Aorta (tissue), 5 donors: ENCODE measurements at regions not wholly inside any gene's neighbourhood (a gene's known extent, or its start where the extent isn't known, plus 50 kb on each side); places are given as distances from the start of the nearest gene placed in this dataset.

Experiments used
- ATAC-seq: fragments of 200-7000 bp; cut with Tn5 transposase; one replicate; pipeline ENCODE4 v1.9.1; 2022; ENCODE audit warnings: moderate library complexity; ENCODE audit not compliant: low FRiP score
- DNase-seq, 2 donors: peaks; one replicate each; pipeline ENCODE4 v3.0.0-alpha.2; 2020
- H3K27ac ChIP-seq, 2 donors: one replicate each; pipeline ENCODE4 v1.5.1; 2013; ENCODE audit warnings: low read length in 2 of 2, mild to moderate bottlenecking in 2 of 2, moderate library complexity in 2 of 2, control low read depth in 1 of 2, inconsistent platforms in 1 of 2, low read depth in 1 of 2
- H3K27me3 ChIP-seq, 2 donors: one replicate each; pipeline ENCODE4 v1.6.1; 2013; ENCODE audit warnings: control low read depth in 1 of 2, low read length in 1 of 2, mild to moderate bottlenecking in 1 of 2, moderate library complexity in 1 of 2; ENCODE audit not compliant: insufficient read depth in 2 of 2, control insufficient read depth in 1 of 2
- H3K36me3 ChIP-seq, 2 donors: one replicate each; pipeline ENCODE4 v1.6.1; 2013; ENCODE audit warnings: control low read depth in 1 of 2, low read length in 1 of 2, mild to moderate bottlenecking in 1 of 2; ENCODE audit not compliant: insufficient read depth in 2 of 2, control insufficient read depth in 1 of 2
- H3K4me1 ChIP-seq, 2 donors: one replicate each; pipeline ENCODE4 v1.6.1; 2013; ENCODE audit warnings: low read length in 2 of 2, control low read depth in 1 of 2, mild to moderate bottlenecking in 1 of 2, moderate library complexity in 1 of 2; ENCODE audit not compliant: insufficient read depth in 2 of 2, control insufficient read depth in 1 of 2
- H3K4me3 ChIP-seq, 2 donors: one replicate each; pipeline ENCODE4 v1.5.1; 2013; ENCODE audit warnings: low read length in 2 of 2, control low read depth in 1 of 2, mild to moderate bottlenecking in 1 of 2
- H3K9me3 ChIP-seq: one replicate; pipeline ENCODE4 v1.6.1; 2013; ENCODE audit warnings: mild to moderate bottlenecking, low read length; ENCODE audit not compliant: control insufficient read depth
- WGBS, 2 donors: extraction: QIAGEN DNeasy Blood & Tissue Kit; methylation state at CpG; one replicate each; pipeline ENCODE4 v1.1.7; 2013; 5-methylcytosine and 5-hydroxymethylcytosine counted together
- intact Hi-C, 2 donors: fragments of 100-400 bp; cut with DNase I; formaldehyde crosslinking; loops; one replicate each; pipeline versions ENCODE4 v1.14.2 to v1.15.0; 2022
- donor health status: healthy with polysubstance abuse.
- donor health status: Bipolar disorder and iron deficiency.
- donor health status: DM: no; HTN: no; CAD: no.
- donor health status: DM: no; HTN: no; CAD: no.
- donor health status: DM: yes; HTN: yes; CAD: no.

DNA sequence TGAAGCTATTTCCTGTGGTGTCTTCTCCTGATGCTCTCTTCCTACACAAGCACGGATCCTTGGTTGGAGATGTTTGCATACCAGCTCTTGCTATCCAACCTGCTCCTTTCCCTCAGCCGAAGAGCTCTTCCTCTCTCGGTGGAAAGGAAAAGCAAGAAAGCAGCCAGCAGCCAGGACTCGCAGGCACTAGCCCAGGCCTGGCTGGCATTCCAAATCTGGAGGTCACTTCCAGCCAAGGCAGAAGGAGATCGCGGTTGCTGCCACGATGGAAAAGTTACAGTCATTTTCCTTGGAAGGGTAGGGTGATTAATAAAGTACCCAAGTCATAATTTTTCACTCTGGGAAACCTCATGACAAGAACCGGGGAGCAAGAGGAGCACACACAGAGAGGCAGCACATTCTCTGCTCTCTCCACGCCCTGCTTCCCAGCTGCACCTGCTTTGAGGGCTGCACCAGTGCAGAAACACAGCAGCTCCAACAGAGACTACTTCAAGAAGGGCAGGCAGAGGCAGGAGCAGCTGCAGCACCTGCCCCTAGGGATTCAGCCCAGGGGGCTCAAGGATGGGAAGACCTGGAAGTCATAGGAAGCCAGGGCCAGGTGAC lies 399.3 kb downstream of the CADM1 start:
- Histone ChIP-seq H3K27me3 (no peaks in the 10 kb centered on the region), H3K9me3 (no peaks in the 10 kb centered on the region), H3K4me1 (no peaks in the 10 kb centered on the region), H3K36me3 (no peaks in the 10 kb centered on the region), H3K27ac (no peak overlapping the region), H3K4me3 (no peak overlapping the region)
- intact Hi-C loops = no loop called here
- WGBS, 2 donors = 20 to 22% methylated on average over 9 of the region's 9 CpGs
- DNase-seq (no peak), ATAC-seq (no peak)

DNA sequence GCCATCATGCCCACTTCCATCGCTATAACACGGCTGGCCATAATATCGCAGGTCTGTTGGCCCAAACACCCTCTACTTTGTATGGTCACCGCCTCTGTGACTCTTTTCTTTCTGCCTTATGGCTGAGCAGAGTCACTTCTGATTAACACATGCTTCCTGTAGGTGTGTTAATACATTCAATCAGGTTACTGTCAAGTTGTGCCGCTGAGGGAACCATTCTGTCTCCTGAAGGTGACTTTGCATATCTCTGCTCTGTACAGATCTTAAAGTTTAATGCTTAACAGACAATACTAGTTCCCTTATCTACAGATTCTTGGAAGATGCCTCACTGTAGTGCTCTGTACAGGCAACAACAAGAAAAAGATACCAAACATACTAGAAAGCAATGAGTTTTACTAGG lies 393.1 kb downstream of the CADM1 start:
- Histone ChIP-seq H3K4me1 (no peaks in the 10 kb centered on the region), H3K27ac (no peak overlapping the region), H3K4me3 (no peak overlapping the region), H3K9me3 (no peaks in the 10 kb centered on the region), H3K27me3 (no peaks in the 10 kb centered on the region), H3K36me3 (no peaks in the 10 kb centered on the region)
- ATAC-seq (no peak), DNase-seq (no peak)
- WGBS, 2 donors = 90 to 92% methylated on average over 5 of the region's 5 CpGs
- intact Hi-C loops = no loop called here

DNA sequence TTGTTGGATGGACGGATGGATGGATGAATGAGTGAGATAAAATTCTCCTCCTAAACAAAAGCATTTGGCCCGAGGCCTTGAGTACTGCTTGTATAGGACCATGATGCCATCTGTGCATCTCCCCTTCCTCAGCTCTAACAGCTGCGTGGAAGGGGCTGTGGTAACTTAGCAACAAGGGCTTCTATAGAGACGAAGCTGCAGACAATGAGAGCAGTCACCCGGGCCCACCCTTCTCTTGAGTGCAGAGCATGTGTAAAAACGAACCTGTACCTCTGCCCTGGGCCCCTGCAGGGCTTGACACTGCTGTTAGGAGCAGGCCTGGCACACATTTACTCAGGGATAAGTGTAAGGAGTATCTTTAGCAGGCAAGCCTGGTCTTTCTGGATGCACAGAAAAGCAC lies 391.5 kb downstream of the CADM1 start:
- WGBS, 2 donors = 60 to 69% methylated on average over 6 of the region's 6 CpGs
- ATAC-seq (no peak), DNase-seq (no peak)
- intact Hi-C loops = no loop called here
- no peak overlapping the region for H3K27ac ChIP-seq
- H3K4me1 ChIP-seq = no peaks in the 10 kb centered on the region
- no peaks in the 10 kb centered on the region for H3K9me3 ChIP-seq
- H3K4me3 ChIP-seq = no peak overlapping the region
- no peaks in the 10 kb centered on the region for H3K36me3 ChIP-seq
- H3K27me3 ChIP-seq = no peaks in the 10 kb centered on the region

DNA sequence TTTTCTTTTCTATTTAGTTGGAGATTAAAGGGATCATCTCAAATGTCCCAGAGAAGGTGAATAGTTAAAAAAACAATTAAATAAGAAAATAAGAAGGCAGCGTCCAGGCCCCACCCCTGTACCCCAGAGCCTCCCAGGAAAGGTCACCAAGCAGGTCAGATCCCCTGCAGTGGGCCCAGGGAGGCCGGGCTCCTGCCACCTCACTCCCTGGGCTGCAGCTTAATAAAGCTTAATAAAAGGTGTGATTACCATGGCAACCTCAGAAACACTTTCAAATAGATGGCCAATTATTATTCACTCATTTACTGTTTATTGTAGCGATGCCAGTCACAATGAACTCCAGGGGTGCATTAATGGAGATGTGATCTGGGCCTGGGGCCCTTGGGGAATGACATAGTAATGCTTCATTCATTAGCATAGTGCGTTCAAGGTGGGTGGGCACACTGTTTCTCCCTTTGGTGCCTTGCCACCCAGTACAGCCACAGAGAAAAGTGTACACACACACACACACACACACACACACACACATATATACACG lies 386.2 kb downstream of the CADM1 start:
- H3K27me3 ChIP-seq = peaks cover 0 to 3% of the 10 kb centered on the region in 2 donors
- ATAC-seq (no peak), DNase-seq (no peak)
- no peaks in the 10 kb centered on the region for H3K4me1 ChIP-seq
- H3K4me3 ChIP-seq = no peak overlapping the region
- H3K27ac ChIP-seq = no peak overlapping the region
- intact Hi-C loops = no loop called here
- 45 to 67% methylated on average over 5 of the region's 5 CpGs for WGBS, 2 donors
- H3K9me3 ChIP-seq = no peaks in the 10 kb centered on the region
- no peaks in the 10 kb centered on the region for H3K36me3 ChIP-seq

DNA sequence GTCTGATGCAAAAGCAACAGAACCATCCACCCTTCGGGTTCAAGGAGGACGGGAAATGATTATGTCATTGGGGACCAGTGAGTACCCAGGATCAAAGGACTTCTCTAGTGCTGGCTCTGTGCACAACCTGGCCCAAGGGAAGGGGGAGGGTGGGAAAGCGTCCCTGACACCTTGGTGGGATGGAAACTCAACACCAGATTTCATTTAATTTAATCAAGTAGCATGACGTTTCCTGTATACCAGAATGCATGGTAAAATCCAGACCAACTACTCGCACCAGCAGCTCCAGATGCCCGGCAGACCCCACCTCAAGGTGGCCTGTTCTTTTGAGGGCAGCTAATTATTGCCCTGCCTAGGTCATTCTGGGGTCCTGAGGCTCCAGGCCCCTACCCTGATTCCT lies 385.1 kb downstream of the CADM1 start:
- WGBS, 2 donors = 73 to 76% methylated on average over 6 of the region's 6 CpGs
- Histone ChIP-seq H3K27me3 (peaks cover 0 to 3% of the 10 kb centered on the region in 2 donors), H3K27ac (no peak overlapping the region), H3K36me3 (no peaks in the 10 kb centered on the region), H3K4me1 (no peaks in the 10 kb centered on the region), H3K9me3 (no peaks in the 10 kb centered on the region), H3K4me3 (no peak overlapping the region)
- no peak for ATAC-seq
- intact Hi-C loops = no loop called here
- DNase-seq = no peak
